GM18873 (cell line): ENCODE measurements at regions not wholly inside any gene's neighbourhood (a gene's known extent, or its start where the extent isn't known, plus 50 kb on each side); places are given as distances from the start of the nearest gene placed in this dataset.
"Not testable (repeated sequence)": the region's sequence is repeated elsewhere in the genome, so short reads cannot be mapped to it uniquely, and the experiment has no call there.

Experiments
- ATAC-seq: cut with Tn5 transposase; IDR thresholded peaks from one replicate; pipeline ENCODE4 v1.9.1; 2021; ENCODE audit warnings: mild to moderate bottlenecking, moderate library complexity, moderate number of reproducible peaks; ENCODE audit not compliant: unreplicated experiment, low FRiP score

- ATAC-seq = no peak
These were observed 207.6 kb upstream of the PITX2 start for GRCh38 chr4:110830461-110830860.

GRCh38 chr4:110837896-110838450, 215.1 kb upstream of the PITX2 start:
- no peak for ATAC-seq

GRCh38 chr4:110840221-110840654, 217.4 kb upstream of the PITX2 start:
- no peak for ATAC-seq

GRCh38 chr4:110848787-110849186, 225.9 kb upstream of the PITX2 start:
- no peak for ATAC-seq

DNA sequence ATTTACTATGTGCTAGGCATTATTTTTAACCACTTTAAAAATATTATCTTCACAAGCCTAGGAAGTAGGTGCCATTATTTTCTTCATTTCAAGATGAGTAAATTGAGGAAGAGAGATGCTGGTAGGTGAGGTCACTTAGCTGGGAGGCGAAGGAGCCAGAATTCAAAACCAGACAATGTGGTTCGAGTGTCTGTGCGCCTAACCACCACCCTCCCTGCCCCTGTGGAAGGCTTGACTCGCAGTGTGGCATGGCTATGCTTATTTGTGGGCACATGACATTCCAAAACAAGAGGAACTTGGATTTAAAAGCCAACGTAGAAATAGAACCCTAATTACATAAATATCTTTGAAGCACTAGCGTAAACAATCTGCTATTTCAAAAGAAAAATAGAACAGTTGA, 226.6 kb upstream of the PITX2 start:
- no peak for ATAC-seq

GRCh38 chr4:110850461-110851442, 227.9 kb upstream of the PITX2 start:
- no peak for ATAC-seq

- ATAC-seq = no peak
These were observed 229.1 kb upstream of the PITX2 start for GRCh38 chr4:110851989-110852388.

DNA sequence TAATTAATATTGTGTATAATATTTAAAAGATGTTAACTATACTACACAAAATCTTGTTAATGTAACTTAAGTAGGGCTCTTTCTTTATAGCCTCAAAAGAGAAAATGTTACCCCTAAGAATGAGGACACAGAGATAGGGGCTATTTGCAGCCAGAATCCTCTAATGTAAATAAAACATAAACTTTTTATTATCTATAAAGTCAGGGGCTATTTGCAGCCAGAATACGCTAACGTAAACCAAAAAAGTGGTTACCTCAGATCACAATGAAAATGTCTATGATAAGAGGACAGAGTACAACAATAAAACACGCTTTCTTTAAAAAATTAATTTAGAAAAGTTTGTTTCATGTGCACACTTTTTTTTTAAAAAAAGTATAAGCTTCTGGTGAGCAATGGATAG, 229.9 kb upstream of the PITX2 start:
- ATAC-seq = no peak

GRCh38 chr4:110853242-110853641, 230.4 kb upstream of the PITX2 start:
- ATAC-seq = no peak

DNA sequence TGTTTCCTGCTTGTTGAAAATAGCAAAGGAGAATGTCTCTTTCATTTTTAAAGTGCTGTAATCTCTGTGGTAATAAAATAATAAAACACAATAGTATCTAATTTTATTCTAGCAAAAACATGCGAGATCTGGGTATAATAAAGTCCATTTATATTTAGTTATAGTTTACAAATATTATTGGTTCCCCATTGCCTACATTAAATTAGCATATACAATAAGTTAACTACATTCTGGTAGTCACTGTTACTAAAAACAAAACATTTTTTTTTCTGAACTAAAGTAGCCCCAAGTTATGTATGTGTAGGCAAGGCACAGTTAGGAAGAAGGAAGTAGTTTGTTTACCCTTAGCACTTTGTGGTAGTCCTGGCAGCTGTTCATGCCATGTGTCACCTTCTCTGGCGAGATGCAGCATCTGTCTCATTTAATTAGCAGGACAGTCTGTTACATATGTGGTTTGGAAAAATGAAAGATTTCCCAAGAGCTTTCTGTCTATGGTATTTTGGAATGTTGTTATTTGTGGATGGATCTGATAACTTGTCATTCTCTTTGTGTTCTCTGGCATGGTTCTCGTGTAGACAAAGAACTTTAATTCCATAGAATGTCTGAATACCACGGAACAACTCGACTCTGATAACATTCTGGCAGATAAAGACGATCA, 231.3 kb upstream of the PITX2 start:
- no peak for ATAC-seq

DNA sequence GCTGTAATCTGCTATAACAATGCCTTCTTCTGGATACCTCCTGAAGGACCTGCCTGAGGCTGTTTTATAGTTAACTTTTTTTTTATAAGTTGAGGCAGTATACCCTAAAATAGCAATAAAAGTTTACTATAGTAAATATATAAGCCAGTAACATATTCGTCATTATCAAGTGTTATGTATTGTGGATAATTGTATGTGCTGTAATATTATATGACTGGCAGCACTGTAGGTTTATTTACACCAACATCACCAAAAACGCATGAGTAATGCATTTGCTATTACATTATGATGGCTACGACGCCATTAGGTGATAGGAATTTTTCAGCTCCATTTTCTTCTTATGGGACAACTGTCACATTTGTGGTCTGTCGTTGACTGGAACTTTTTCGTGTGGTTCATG, 237.2 kb upstream of the PITX2 start:
- no peak for ATAC-seq

DNA sequence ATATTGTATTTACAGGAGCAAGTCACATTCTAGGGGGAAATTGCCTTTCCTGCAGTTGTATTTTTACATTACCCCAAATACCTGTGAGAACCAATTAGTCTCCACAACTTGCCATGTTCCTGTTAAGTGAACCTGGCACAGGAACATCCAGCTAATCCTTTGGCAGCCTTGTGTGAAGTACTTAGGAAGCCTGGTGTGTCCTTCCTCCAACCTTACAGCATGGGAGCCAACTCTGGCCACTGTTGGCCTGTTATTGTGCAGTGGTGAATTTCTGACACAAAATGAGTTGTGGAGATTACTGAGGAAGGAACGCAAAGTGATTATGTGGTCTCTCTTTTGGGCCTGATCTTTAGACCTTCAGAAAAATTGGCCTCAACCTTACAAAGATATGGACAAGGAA, 238.0 kb upstream of the PITX2 start:
- no peak for ATAC-seq

GRCh38 chr4:110865611-110866259, 242.9 kb upstream of the PITX2 start:
- ATAC-seq = no peak

- peak; percentile 54 for ATAC-seq
These were observed 244.5 kb upstream of the PITX2 start for GRCh38 chr4:110867251-110867960.

DNA sequence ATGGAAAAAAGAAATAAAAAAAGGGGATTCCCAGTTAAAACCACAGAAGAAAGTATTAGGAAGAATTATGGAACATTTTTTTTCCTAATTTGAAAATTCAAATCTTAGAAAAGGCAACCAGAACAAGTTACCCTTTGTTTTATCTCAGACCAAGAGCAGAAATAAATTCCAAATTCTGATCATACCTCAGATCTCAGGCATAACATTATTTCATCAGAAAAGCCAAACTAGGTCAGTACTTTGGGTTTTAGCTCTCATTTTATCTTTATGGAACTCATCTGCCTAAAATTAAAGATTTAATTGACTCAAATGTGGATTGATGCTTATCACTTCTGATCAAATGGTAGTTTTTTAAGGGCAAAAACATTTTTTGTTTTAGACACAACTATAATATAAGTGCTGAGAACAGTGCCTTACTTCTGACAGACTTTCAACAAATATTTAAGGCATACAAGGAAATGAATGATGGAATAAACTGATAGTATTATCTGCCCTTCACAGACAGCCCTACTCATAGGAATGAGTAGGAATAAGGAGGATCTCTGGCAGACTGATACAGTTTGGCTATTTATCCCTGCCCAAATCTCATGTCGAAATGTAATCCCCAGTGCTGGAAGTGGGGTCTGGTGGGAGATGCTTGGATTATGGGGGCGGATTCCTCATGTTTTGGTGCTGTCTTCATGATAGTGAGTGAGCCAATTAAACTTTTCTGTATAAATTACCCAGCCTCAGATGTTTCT, 245.3 kb upstream of the PITX2 start:
- no peak for ATAC-seq

DNA sequence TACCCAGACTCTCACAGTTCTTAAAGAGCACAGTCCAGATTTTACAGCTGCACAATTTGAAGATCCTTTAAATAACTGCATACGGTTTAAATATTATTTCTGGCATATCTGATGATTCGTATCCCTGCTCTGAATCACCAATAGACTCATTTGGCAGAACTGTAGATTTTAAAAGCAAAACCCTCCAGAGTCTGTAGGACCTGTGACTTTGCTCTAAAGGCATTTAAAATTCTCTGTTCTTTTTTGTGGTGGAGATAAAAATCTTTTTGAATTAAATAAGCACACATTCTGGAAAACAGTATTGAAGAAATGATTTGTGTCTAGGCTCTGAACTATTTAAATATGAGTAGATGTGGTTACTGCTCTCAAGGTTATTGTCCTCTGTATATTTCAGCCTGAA, 246.2 kb upstream of the PITX2 start:
- ATAC-seq = no peak

GRCh38 chr4:110869862-110870572, 247.1 kb upstream of the PITX2 start:
- ATAC-seq = no peak

- ATAC-seq = not testable (repeated sequence)
These were observed 253.3 kb upstream of the PITX2 start for GRCh38 chr4:110876214-110876613.

GRCh38 chr4:110876866-110877265, 254.0 kb upstream of the PITX2 start:
- ATAC-seq = no peak
